Vagina (tissue), 2 donors: ENCODE measurements at regions not wholly inside any gene's neighbourhood (a gene's known extent, or its start where the extent isn't known, plus 50 kb on each side); places are given as distances from the start of the nearest gene placed in this dataset.

Experiments used
- DNase-seq, 2 donors: peaks; one replicate each; pipeline ENCODE4 v3.0.0-alpha.2; 2017; ENCODE audit errors: extremely low spot score in 2 of 2
- H3K27ac ChIP-seq: fragments of 200-600 bp; sonication (generic); one replicate; pipeline ENCODE4 v1.5.1; 2019
- H3K27me3 ChIP-seq: fragments of 200-600 bp; sonication (generic); one replicate; pipeline ENCODE4 v1.5.1; 2019
- H3K36me3 ChIP-seq, 2 donors: fragments of 200-600 bp; sonication (generic); one replicate each; pipeline ENCODE4 v1.5.1; 2017 to 2019
- H3K4me1 ChIP-seq: fragments of 200-600 bp; sonication (generic); one replicate; pipeline ENCODE4 v1.5.1; 2019
- H3K4me3 ChIP-seq, 2 donors: fragments of 200-600 bp; sonication (generic); 1 replicate in 1 of 2; 2 replicates in 1 of 2; pipeline ENCODE4 v1.5.1; 2016 to 2019
- H3K9me3 ChIP-seq: fragments of 200-600 bp; sonication (generic); one replicate; pipeline ENCODE4 v1.5.1; 2019
- POLR2A ChIP-seq, 2 donors: fragments of 450-650 bp; IDR thresholded peaks; one replicate each; pipeline ENCODE4 v1.6.1; 2017; ENCODE audit warnings: antibody characterized with exemption in 2 of 2, mild to moderate bottlenecking in 2 of 2, moderate library complexity in 2 of 2
- POLR2AphosphoS5 ChIP-seq, 2 donors: sonication (generic); formaldehyde crosslinking; IDR thresholded peaks; one replicate each; pipeline ENCODE4 v1.9.0; 2017; ENCODE audit warnings: antibody characterized with exemption in 2 of 2, mild to moderate bottlenecking in 2 of 2, low read depth in 1 of 2; ENCODE audit not compliant: insufficient read depth in 1 of 2
- intact Hi-C: fragments of 100-400 bp; cut with DNase I; formaldehyde crosslinking; loops from one replicate; pipeline ENCODE4 v1.15.1; 2023
- TF ChIP-seq, protein P1 (sequence below), 3 experiments: fragments of 450-650 bp in 2 of 3; fragments of 200-600 bp in 1 of 3; sonication (generic) in 1 of 3; IDR thresholded peaks; one replicate each; pipeline ENCODE4 v1.5.1; 2017 to 2019; ENCODE audit warnings: antibody characterized with exemption in 3 of 3, mild to moderate bottlenecking in 2 of 3, moderate library complexity in 2 of 3

DNA sequence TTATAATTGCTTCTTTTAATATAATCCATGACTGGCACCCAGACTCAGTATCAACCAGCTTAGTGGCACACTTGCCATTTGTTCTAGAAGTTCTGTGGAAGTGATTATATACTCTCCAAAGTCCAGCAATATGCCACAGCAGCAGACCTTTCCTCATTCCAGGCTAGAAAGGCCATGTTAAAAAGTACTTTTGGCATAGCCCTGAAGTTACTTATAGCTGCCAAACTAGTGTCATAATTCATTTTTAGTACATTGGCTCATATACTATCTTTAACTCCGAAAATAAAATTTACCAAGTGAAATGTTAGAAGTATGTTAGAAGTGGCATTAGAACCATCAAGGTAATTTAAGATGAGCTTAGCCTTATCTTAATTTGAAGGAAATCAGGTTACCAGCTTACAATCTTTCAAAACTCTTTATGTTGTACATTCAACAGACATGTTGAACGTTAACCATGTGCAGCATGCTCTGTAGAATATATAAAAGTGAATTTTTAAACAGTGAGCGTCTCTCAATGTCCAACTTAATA, 714.2 kb upstream of the LCORL start:
- TF ChIP-seq POLR2A (IDR thresholded peaks at IDR 0.05) (no peak), POLR2AphosphoS5 (IDR thresholded peaks at IDR 0.05; ENCODE audit: insufficient read depth in 1 of 2, low read depth in 1 of 2) (no peak)
- TF ChIP-seq, protein P1, sequence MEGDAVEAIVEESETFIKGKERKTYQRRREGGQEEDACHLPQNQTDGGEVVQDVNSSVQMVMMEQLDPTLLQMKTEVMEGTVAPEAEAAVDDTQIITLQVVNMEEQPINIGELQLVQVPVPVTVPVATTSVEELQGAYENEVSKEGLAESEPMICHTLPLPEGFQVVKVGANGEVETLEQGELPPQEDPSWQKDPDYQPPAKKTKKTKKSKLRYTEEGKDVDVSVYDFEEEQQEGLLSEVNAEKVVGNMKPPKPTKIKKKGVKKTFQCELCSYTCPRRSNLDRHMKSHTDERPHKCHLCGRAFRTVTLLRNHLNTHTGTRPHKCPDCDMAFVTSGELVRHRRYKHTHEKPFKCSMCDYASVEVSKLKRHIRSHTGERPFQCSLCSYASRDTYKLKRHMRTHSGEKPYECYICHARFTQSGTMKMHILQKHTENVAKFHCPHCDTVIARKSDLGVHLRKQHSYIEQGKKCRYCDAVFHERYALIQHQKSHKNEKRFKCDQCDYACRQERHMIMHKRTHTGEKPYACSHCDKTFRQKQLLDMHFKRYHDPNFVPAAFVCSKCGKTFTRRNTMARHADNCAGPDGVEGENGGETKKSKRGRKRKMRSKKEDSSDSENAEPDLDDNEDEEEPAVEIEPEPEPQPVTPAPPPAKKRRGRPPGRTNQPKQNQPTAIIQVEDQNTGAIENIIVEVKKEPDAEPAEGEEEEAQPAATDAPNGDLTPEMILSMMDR (IDR thresholded peaks at IDR 0.05): no peak
- Histone ChIP-seq H3K36me3 (no peaks in the 10 kb centered on the region), H3K4me1 (no peaks in the 10 kb centered on the region), H3K27me3 (no peaks in the 10 kb centered on the region), H3K27ac (no peak overlapping the region), H3K9me3 (no peaks in the 10 kb centered on the region), H3K4me3 (no peak overlapping the region)
- DNase-seq: no peak
- intact Hi-C loops: no loop called here

DNA sequence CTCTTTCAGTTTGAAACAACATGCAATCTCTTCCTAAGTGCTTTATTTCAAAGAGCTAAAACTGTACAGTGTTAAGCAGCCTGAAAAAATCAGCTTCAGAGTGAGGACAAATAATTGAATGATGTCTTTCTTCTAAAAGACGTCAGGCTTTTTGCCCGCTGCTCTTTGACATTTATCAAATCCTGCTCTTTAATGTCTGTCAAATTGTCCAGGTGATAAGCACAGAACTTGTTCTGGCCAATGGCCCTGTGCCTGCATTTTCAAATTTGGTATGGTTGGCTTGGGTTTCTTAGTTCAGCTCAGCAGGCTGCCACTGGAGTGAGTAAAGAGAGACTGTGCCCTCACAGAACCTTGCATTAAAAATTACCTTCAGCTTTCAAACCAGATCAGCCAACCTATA, 712.9 kb upstream of the LCORL start:
- DNase-seq: no peak
- Histone ChIP-seq H3K4me1 (no peaks in the 10 kb centered on the region), H3K9me3 (no peaks in the 10 kb centered on the region), H3K4me3 (no peak overlapping the region), H3K27ac (no peak overlapping the region), H3K36me3 (no peaks in the 10 kb centered on the region), H3K27me3 (no peaks in the 10 kb centered on the region)
- TF ChIP-seq, protein P1 (IDR thresholded peaks at IDR 0.05): no peak
- TF ChIP-seq POLR2A (IDR thresholded peaks at IDR 0.05) (no peak), POLR2AphosphoS5 (IDR thresholded peaks at IDR 0.05; ENCODE audit: insufficient read depth in 1 of 2, low read depth in 1 of 2) (no peak)
- intact Hi-C loops: no loop called here

DNA sequence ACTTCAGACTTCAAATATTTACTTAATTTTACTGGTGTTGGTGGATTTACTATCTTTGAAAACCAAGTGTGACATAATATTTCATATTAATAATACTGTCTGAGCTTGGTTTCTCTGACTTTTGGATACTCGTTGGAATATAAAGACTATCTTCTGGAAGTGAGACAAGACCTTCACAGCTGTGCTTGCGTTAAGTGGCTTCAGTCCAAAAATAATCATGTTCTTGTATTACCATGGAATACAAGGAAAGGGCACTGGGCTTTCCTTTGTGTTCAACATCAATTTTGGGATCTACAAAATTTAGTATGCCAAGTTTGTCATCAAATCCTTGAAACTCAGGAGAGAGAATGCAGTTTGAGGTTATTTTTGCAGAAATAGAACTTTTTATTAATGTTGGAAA, 712.4 kb upstream of the LCORL start:
- Histone ChIP-seq H3K27ac (no peak overlapping the region), H3K4me3 (no peak overlapping the region), H3K36me3 (no peaks in the 10 kb centered on the region), H3K4me1 (no peaks in the 10 kb centered on the region), H3K27me3 (no peaks in the 10 kb centered on the region), H3K9me3 (no peaks in the 10 kb centered on the region)
- TF ChIP-seq POLR2A (IDR thresholded peaks at IDR 0.05): no peak
- no peak for TF ChIP-seq POLR2AphosphoS5 (IDR thresholded peaks at IDR 0.05; ENCODE audit: insufficient read depth in 1 of 2, low read depth in 1 of 2)
- TF ChIP-seq, protein P1 (IDR thresholded peaks at IDR 0.05): no peak
- intact Hi-C loops: no loop called here
- no peak for DNase-seq

DNA sequence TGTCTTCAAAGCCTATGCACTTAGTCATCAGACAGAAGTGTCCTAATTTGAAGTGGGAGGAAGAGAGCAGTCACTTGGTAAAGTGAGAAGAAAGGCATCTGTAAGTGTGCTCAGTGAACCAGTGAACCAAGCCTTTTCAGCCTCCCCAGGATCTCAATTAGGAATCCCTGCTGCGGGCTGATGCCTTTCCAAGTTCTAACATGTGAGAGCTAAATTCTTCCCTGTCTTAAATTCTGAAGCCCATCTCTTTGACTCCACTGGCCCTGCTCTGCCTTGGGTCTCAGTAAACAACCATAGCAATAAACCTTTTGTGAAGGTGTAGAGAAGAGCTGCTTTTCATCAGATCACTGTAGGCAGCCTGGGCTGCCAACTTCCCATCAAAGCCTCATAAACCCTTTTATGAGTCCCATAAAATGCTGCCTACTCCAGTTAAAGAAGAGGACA, 701.2 kb upstream of the LCORL start:
- no peaks in the 10 kb centered on the region for H3K4me1 ChIP-seq
- DNase-seq: no peak
- intact Hi-C loops: no loop called here
- no peaks in the 10 kb centered on the region for H3K9me3 ChIP-seq
- no peaks in the 10 kb centered on the region for H3K36me3 ChIP-seq
- TF ChIP-seq, protein P1 (IDR thresholded peaks at IDR 0.05): no peak
- TF ChIP-seq POLR2AphosphoS5 (IDR thresholded peaks at IDR 0.05; ENCODE audit: insufficient read depth in 1 of 2, low read depth in 1 of 2) (no peak), POLR2A (IDR thresholded peaks at IDR 0.05) (no peak)
- H3K27me3 ChIP-seq: no peaks in the 10 kb centered on the region
- H3K4me3 ChIP-seq: no peak overlapping the region
- no peak overlapping the region for H3K27ac ChIP-seq

DNA sequence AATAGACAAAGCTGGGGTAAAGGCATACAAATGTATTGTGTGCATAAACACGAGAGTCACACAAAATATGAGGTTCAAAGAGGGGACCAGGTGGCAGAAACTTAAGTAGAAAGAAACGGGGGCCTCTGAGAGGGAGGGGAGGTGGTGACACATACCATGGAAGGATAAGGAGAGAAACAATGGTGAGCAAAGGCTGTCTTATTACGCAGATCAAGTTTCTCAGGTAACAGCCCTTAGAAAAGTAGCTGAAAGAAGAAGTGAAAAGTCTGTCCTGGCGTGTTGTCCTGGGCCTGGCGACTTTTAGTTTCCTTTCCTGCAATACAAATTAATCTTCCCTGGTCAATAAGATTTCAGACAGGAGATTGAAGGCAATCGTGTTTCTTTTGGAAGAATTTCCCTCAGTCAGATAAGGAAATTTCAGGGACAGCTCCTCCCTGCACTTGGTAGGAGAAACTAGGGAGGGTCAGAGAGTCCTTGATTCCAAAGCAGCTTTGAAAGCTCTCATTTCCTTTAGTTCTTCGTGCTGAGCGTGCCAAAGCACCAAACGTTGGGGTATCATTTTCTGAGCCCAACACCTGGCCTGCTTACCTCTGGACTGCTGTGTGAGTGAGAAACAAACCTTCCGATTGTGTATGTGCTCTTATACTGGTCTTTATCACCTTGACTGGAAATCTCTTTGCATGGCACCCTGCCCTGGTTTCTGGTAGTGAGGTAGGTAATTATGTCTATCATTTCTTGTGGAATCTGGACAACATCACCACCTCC, 676.7 kb upstream of the LCORL start:
- no peaks in the 10 kb centered on the region for H3K36me3 ChIP-seq
- no peak overlapping the region for H3K4me3 ChIP-seq
- H3K4me1 ChIP-seq: no peaks in the 10 kb centered on the region
- H3K27ac ChIP-seq: no peak overlapping the region
- intact Hi-C loops: no loop called here
- no peaks in the 10 kb centered on the region for H3K9me3 ChIP-seq
- no peak for DNase-seq
- TF ChIP-seq POLR2AphosphoS5 (IDR thresholded peaks at IDR 0.05; ENCODE audit: insufficient read depth in 1 of 2, low read depth in 1 of 2): no peak
- TF ChIP-seq POLR2A (IDR thresholded peaks at IDR 0.05): no peak
- TF ChIP-seq, protein P1 (IDR thresholded peaks at IDR 0.05): no peak
- H3K27me3 ChIP-seq: no peaks in the 10 kb centered on the region
